Middle frontal gyrus (tissue), 1 donor: ENCODE measurements at regions not wholly inside any gene's neighbourhood (a gene's known extent, or its start where the extent isn't known, plus 50 kb on each side); places are given as distances from the start of the nearest gene placed in this dataset.
"Not testable (repeated sequence)": the region's sequence is repeated elsewhere in the genome, so short reads cannot be mapped to it uniquely, and the experiment has no call there.

Source experiments
- DNase-seq: peaks from one replicate; pipeline ENCODE4 v3.0.0-alpha.2; 2015; ENCODE audit warnings: low spot score; ENCODE audit errors: extremely low spot score

DNA sequence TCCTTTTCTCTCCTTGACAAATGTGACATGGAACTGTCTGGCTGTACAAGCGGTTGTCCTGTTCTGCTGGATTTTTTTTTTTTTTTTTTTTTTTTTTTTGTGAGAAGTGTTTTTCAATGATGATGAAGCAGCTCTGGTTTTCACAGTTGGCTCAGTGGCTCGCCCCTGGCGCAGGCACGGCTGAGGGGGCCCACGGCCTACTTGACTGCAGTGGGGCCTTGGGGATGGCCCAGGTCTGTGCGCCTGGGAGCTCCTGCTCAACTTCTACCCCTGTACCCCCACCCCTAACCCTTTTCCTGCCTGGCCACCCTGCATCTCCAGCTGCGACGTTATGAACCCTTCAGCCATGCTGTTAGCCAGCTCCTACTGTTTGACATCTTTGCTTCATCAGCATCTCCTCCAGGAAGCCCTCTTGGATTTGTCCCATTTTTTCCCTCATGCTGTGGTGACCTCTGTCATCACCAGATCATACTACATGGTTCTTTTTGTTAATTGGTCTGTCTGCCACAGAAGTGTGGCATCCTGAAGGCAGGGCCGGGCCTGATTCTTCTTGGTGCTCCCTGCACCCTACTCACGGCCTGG is 167.9 kb downstream of the INHBB start:
- DNase-seq = no peak

DNA sequence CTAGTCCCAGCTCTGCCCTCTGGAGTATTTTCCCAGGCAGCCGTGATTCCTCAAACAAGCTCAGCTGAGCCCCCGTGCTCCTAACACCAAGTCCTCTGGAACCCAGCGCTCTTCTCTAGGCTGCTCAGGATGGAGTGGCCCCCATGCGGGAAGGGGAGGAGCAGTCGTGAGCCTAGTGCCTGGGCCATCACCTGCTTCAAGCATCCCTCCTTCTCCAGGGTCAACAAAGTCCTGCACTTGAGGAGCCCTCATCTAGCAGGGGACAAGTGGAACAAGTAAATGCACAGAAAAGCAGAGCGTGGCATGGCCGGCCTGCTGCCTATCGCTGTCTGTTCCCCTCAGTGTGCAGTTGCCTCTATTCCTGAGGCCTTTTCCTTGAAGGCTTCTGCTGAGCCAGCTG is 168.6 kb downstream of the INHBB start:
- DNase-seq = no peak

DNA sequence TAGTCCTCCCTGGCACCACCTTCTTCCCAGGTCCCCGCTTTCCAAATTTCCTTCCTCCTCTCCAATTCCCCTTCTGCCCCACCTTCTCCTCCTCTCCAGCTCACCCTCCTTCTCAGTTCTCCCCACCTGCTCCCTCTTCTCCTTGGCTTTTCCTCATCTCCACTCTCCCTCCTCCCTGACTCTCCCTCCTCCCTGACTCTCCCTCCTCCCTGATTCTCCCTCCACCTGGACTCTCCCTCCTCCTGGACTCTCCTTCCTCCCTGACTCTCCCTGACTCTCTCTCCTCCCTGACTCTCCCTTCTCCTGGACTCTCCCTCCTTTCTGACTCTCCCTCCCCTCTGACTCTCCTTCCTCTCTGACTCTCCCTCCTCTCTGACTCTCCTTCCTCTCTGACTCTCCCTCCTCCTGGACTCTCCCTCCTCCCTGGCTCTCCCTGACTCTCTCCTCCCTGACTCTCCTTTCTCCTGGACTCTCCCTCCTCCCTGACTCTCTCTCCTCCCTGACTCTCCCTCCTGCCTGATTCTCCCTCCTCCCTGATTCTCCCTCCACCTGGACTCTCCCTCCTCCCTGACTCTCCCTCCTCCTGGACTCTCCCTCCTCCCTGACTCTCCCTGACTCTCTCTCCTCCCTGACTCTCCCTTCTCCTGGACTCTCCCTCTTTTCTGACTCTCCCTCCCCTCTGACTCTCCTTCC is 169.3 kb downstream of the INHBB start:
- DNase-seq = not testable (repeated sequence)

- DNase-seq = no peak
Observed at GRCh38 chr2:120515759-120516678, 170.1 kb downstream of the INHBB start.

DNA sequence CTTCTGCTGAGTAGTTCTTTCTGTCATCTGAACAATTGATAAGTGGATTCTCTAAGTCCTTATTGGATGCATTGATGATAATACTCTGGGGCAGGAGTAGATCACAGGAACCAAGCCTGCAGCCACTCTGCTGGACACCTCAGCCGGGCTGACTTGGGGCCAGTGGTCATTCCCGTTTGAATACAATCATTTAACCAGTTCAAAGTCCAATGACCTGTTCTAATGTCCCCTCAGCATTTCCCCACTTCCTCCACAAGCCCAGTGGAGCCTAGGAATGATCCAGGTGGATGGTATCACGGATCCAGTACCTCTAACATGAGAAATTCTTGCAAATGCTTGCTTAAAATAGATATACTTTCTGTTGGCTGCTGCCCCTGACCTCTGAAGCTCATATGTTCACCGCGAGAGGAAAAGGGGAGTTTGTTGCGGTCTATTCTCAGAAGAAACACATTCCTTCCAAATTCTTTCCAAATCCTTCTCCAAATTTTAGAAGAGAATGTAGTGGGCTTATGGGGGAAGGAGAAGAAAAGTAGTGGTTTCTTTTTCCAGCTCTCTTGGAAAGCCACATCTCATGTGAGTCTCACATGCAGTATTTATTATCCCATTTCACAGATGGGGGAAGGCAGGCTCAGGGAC is 170.9 kb downstream of the INHBB start:
- no peak for DNase-seq

GRCh38 chr2:120517751-120518469 is 172.0 kb downstream of the INHBB start:
- DNase-seq = no peak

DNA sequence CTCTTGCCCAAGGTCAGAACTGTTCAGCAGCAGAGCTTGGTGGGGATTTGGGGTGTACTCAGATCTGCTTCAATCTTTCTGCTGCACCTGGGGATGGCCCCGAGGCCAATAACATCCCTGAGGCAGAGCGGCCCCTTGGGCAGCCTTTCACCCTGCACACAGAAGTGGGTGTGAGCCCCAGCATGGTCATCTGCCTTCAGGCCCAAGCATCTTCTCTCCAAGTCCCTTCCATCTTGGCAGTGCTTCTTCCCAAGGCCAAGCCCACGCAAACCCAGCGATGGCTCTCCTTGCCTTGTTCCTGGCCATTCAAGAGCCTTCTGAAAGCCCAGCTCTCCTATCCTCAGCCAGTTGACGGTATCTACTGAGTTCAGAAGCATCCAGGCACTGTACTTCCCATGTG is 172.9 kb downstream of the INHBB start:
- no peak for DNase-seq

DNA sequence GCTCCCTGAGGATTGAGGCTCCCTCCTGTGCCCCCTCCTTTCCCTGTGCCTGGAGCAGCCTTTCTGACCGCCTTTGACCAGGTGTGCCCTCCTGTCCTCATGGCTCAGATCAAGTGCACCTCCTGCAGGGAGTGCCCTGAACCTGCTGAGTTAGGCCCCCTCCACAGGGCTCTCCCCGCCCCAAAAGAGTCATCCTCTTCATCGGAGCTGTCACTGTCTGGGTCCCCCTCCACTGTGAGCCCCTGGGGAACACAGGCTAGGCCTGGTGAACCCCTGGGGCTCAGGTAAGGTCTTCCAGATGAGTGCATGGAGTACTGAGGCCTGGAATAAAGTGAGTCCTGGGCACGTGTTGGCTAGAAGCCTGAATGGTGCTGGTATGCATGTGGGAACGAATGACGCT is 173.5 kb downstream of the INHBB start:
- DNase-seq = no peak

DNA sequence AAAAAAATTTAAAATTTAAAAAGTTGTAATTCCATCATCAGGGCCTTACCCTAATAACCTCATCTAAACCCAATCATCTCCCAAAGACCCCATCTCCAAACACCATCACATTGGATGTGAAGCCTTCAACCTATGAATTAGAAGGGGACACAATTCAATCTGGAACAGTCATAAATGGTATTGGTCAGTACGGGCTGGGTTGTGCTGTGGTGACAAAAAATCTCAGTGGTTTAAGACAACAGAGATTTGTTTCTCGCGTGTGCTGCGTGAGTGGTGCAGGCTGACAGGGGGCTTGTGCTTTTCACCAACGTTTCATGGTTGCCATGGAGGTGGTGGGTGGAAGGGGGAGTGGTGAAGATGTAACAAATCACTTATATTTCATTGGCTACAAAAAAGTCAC is 174.5 kb downstream of the INHBB start:
- no peak for DNase-seq

DNA sequence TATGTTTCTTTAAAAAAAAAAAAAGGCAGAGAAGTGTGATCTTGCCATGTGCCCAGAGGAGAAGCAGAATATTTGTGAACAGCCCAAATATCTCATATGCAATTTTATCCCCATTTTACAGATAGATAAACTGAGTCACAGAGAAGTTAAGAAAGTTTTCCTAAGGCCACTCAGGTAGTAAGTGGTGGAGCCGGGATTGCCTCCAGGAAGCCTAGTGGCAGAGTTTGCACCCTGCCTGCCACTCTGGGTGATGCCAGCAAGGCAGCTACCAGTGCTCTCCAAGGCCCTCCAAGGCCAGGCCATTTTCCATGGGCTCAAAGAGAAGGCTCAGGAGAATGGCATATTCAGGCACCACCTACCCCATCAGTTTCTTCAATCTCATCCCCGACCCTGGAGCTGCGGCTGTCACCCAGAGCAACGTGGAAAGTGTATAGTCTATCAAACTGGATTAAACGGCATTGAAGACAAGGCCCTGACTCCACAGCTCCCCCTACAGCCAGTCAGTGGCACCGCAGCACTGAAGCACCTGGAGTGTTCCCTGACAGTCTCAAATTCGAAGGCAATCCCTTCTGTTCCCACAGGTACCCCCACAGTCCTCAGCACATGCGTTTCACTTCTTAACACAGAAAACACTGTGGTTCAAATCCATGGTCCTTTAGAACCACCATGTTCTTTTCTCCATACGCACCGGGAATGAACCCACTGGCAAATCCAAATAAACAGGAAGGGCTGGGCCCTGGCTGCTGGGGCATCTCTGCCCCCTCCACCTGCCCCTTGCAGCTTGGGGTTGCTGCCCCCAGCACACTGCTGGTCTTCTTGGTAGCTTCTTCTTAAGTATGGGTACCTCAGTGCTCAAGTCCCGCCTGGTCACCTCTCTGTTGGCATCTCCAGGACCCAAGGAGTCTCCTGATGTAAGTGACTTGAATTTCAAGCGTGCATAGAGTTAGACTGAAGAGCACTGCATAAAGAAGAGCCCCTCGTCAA is 175.3 kb downstream of the INHBB start:
- no peak for DNase-seq

DNA sequence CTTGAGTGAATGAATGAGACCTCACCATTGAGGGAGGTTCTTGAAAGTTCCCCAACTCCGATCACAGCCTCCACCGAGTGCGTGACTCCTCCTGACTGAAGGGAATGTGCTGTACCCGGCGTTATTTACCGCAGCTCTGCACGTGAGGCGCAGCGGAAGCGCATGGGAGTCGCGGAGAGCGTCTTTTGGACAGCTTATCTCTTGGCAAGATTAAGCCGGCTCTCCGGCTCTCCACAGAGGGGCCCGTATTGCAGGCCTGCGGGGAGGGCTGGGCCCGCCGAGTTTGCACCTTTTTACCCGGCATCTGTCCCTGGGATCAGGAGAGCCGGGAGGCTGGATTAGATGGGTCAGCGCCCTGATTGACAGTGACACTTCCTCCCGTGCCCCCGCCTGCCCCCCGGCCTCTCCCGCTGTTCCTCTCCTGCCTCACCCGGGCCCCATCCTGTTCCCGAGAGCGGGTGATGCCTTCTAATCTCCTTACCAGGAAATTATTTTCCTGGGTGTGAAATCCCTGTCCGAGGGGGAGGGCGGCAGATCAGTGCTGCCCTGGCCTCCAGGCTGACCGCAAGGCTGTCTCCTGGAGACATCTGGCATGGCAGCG is 176.3 kb downstream of the INHBB start:
- no peak for DNase-seq

GRCh38 chr2:120523766-120524165 is 177.8 kb downstream of the INHBB start:
- no peak for DNase-seq

- DNase-seq = no peak
Observed at GRCh38 chr2:120524174-120524573, 178.2 kb downstream of the INHBB start.

GRCh38 chr2:120525056-120526046 is 179.4 kb downstream of the INHBB start:
- DNase-seq = no peak

- no peak for DNase-seq
Observed at GRCh38 chr2:120526047-120526562, 180.2 kb downstream of the INHBB start.

GRCh38 chr2:120526997-120527945 is 181.3 kb downstream of the INHBB start:
- DNase-seq = no peak
